ENCODE measurements at regions not wholly inside any gene's neighbourhood (a gene's known extent, or its start where the extent isn't known, plus 50 kb on each side); places are given as distances from the start of the nearest gene placed in this dataset.

- TF ChIP-seq CTCF (conservative IDR thresholded peaks at IDR 0.05; ENCODE audit: low read depth, low read length) (no peak), SMC3 (IDR thresholded peaks at IDR 0.05; ENCODE audit: low read depth, low read length) (no peak), RCOR1 (IDR thresholded peaks at IDR 0.05; ENCODE audit: insufficient replicate concordance, low read length) (no peak), MAZ (IDR thresholded peaks at IDR 0.05; ENCODE audit: borderline replicate concordance, low read depth, low read length) (no peak), POLR2A (IDR thresholded peaks at IDR 0.05; ENCODE audit: low read depth, low read length) (no peak), FOS (IDR thresholded peaks at IDR 0.05; ENCODE audit: low read depth, low read length) (no peak), ELK1 (IDR thresholded peaks at IDR 0.05; ENCODE audit: borderline replicate concordance, low read depth, low read length) (no peak)
- TF ChIP-seq, protein P1, sequence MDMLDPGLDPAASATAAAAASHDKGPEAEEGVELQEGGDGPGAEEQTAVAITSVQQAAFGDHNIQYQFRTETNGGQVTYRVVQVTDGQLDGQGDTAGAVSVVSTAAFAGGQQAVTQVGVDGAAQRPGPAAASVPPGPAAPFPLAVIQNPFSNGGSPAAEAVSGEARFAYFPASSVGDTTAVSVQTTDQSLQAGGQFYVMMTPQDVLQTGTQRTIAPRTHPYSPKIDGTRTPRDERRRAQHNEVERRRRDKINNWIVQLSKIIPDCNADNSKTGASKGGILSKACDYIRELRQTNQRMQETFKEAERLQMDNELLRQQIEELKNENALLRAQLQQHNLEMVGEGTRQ (IDR thresholded peaks at IDR 0.05; ENCODE audit: low read depth, low read length) = no peak
These were observed 293.9 kb downstream of the BRINP2 start for GRCh38 chr1:177464686-177465085.
